GM18858 (cell line): ENCODE measurements at regions not wholly inside any gene's neighbourhood (a gene's known extent, or its start where the extent isn't known, plus 50 kb on each side); places are given as distances from the start of the nearest gene placed in this dataset.
"Not testable (repeated sequence)": the region's sequence is repeated elsewhere in the genome, so short reads cannot be mapped to it uniquely, and the experiment has no call there.

Source experiments
- ATAC-seq: cut with Tn5 transposase; IDR thresholded peaks from one replicate; pipeline ENCODE4 v1.9.1; 2021; ENCODE audit not compliant: unreplicated experiment

DNA sequence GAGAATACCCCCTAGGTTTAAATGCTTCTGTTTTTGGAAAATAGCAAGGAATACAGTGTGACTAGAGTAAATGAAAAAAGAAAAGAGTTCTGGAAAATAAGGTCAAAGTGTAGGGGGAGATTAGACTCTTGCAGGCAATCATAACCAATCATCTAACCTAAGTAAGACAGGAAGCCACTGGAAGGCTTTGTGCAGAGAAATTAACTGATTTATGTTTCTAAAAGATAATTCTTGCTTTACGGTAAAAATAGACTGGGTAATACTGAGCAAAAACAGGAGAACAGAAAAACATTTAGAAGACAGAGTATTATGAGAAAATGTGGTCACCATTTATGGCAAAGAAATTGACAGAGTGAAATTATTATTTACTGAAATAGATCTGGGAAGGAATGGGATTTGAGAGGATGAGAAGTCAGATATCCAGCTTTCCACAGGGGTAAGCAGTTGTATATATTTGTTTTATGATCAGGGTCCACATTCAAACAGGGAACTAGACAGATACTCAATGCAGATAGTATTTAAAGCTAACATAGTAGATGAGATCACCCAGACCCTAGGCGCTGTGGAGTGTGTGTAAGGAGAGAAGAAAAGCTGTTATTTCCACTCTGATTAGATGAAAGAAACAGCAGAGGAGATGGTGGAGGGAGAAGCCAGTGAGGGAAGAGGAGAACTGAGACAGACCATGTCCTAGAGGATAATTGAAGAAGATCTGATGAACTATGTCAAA is 1225.3 kb downstream of the CDH11 start:
- ATAC-seq: no peak

DNA sequence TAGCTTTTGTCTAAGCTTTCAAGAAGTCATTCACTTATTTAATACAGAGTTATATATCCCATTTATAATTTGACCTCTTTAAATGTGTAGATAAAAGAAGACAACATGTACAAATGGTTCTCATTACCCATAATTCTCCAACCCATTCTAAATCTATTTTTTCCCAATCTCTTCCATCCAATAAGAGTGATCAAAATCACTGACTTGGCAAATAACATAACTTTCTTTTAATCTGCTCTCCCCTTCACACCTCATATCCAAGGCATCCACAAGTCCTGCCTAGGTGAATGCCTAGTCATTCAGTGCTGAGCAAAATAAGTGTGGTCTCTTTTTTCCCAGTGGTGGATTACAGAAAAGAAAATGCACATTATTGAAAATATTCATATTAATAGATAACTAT is 1231.1 kb downstream of the CDH11 start:
- ATAC-seq: no peak

DNA sequence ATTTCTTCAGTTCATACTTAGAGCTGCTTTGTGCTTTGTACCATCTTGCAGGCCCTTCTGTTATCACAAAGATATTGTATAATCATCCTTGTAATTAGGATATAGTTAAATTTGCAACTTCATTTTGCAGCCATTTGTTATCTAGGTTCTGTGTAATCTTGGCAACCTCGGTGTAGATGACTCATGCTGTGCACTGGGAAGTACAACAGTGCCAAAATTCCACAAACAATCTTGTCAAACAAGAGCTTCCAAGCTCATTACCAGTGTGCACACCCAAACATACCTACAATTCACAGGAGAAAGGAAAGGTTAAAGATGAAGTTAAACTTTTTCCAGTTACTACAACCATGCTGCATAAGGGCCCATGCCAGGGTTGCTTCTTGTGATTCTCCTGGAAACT is 1231.8 kb downstream of the CDH11 start:
- no peak for ATAC-seq

DNA sequence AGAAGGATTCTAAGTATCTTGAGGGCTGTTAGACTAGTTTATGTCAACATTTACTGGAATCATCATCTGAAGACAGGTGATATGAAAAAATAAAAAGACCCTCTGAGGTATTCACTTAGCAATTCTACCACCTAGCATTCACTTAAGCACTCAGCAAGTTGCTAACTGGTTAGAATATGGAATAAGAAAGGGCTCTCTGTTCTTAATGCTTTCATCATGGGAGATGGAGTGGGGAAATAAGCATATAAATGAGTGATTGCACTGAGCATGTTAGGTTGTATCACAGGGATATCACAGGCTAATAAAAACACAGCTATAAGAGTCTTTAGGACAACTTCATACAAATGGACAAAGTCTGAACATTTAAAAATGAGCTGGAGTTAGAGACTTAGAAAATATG is 1238.8 kb downstream of the CDH11 start:
- no peak for ATAC-seq

DNA sequence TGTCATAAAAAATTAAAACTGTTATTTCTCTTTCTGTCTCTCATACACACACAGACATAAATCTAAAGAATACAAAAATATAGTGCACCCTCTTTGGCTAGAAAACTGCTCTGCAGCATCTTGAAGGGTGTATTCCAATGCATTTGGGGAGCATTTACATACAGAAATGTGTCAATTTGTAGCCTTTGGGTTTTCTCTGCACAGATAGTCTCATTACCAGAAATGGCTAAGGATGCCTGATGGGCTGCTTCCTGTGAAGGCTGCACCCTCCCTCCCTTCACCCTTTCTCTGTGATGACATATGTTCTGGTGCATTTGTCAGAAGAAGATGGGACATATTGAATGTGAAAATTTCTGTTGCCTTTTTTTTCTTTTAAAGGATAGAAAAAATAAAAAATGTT is 1239.3 kb downstream of the CDH11 start:
- no peak for ATAC-seq

DNA sequence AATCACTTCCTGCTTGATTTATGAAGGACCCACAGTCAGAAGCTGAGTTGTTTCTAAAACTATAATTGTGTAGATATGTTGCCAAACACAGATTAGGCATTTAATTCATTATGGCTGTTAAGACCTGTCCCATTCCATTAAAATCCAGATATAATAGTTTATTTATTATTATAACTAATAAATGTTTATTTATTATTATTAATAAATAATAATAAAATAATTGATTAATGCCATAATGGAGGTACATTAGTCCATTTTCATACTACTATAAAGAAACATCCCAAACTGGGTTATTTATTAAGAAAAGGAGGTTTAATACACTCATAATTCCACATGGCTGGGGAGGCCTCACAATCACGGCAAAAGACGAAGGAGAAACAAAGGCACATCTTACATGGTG is 1240.9 kb downstream of the CDH11 start:
- no peak for ATAC-seq

DNA sequence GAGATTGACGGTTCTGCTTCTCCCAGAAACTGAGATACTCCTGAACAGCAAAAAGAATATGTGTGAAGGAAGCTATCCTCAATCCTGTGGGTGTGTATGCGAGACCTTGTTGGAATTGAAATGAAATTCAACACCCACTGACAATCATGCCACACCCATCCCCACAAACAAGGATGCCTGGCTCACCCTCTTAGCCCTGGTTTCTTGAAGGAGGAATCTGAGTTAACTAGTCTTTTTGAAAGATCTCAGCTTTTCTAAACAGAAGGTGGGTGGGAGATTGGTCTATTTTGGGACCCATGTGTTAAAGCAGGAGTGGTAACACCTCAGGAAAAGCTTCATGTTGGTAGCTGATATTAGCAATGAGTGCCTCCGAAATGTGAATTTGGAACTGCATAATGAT is 1244.5 kb downstream of the CDH11 start:
- ATAC-seq: no peak

DNA sequence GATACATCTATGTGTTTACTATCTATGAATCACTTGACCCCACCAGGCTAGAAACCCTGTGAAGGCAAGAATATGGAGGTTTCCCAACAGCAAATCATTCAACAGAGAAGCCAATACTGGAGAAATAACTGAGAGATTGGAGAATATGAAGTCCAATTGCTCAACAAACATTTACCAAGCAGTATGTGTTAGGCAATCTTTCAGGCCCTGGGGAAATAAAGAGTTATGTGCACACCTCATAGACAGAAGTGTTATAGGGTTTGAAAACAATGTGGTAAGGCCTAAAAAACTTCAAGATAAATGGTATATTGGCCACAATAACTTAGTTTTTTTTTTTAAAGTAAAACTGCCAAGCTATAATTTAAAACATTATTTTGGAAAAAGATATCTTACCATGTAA is 1245.8 kb downstream of the CDH11 start:
- ATAC-seq: no peak

DNA sequence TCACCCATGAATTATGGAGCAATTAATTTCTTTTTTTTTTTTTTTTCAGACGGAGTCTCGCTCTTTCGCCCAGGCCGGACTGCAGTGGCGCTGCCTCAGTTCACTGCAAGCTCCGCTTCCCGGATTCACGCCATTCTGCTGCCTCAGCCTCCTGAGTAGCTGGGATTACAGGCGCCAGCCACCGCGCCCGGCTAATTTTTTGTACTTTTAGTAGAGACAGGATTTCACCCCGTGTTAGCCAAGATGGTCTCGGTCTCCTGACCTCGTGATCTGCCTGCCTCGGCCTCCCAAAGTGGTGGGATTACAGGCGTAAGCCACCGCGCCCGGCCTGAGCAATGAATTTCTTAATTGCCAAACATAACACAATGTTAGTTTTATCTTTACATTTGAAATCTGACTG is 1261.2 kb downstream of the CDH11 start:
- not testable (repeated sequence) for ATAC-seq

DNA sequence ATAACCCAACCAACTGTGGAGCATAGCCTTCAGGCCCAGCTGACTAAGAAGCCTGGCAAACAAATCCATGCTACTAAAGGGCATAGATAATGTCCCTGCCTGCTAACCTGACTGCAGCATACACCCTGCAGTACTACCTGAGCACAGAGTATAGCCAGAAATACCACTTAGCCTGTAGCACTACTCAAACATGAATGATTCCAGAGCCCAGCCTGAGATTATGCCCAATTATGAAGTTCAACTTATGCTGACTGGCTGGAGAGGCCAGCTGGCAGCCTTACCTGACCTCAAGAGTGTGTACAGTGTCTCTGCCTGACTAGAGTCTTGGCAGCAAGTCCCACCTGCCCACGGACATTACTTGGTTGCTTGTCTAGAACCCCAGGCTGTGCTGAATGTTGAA is 1265.3 kb downstream of the CDH11 start:
- no peak for ATAC-seq

DNA sequence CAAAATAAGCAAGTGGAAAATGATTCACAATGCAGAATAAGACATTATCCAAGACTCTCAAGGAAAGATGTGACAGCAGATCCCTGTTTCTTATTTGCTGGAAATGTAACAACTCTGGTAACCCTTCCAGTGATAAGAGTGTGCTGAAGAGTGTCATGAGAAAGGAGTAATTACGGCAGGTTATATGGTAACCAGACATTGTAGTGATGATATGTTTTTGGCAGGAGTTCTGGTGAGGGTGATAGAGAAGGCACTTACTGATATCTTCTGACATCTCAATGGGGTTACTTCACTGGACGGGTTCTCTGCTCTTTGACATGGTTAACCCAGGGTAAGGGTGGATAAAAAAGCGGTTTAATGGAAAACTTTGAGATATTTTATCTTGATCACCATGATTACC is 1270.9 kb downstream of the CDH11 start:
- no peak for ATAC-seq

DNA sequence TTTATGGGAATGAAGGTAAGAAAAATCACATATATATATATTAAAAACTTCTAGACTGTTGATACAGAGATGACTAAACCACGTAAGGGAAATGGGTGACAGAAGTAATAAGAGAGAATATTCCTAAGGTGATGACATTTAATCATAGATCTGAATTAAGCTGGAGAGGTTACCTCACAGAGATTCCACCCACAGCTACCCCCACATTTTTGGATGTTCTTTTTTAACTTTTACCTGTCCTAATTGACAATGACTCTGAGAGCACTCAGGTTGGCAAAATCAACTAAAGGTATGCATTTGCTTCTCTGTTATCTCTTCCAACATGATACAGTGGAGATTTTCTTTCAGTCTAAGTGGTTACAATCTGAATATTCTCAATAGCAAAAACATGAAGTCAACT is 1280.6 kb downstream of the CDH11 start:
- ATAC-seq: no peak

DNA sequence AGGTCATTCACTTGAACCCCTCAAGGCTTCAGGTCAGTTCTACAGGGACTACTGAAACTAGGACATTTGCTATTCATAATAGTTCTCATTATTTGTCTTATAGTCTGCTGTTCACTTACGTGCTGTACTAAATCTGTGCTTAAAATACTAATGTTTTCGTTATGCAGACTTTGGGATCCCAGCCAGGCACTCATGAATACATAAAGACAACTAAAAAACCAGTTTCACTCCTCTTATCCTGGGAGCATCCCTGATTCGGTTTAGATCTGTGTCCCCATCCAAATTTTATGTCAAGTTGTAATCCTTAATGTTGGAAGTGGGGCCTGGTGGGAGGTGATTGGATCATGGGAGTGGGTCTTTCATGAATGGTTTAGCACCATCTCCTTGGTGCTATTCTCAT is 1291.8 kb downstream of the CDH11 start:
- ATAC-seq: no peak

DNA sequence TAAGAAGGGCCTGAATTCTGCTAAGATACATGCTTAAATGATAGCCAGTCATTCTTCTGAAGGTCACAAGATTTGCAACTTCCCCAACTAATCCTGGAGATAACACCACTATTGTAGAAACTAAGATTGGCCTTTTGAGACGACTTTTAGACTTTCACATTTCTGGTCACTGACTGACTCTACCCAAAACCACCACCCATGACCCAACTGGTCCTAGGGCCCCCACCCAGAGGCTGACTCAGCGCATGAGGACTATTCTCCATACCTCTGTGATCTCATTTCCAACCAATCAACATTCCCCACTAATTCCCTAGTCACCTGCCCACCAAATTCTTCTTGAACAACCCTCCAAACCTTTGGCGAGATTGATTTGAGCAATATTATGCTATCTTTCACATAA is 1299.0 kb downstream of the CDH11 start:
- ATAC-seq: no peak

DNA sequence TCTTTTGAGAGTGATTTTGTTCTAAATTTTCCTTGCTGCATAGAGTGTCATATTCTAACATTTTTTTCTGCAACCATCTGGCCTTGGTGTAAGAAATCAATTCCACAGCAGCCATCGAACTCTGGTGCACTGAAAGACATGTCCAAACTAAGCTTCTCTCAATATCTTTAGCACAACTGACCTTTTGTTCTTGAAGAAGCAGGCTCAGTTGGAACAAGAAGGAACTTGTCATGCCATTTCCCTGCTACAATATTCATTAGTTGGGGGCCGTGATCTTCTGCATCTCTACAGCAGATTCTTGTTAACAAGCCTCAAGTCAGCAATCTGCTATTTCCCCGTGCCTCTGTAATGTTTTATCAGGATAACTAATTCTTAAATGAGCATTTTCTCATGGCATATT is 1305.6 kb downstream of the CDH11 start:
- ATAC-seq: no peak

DNA sequence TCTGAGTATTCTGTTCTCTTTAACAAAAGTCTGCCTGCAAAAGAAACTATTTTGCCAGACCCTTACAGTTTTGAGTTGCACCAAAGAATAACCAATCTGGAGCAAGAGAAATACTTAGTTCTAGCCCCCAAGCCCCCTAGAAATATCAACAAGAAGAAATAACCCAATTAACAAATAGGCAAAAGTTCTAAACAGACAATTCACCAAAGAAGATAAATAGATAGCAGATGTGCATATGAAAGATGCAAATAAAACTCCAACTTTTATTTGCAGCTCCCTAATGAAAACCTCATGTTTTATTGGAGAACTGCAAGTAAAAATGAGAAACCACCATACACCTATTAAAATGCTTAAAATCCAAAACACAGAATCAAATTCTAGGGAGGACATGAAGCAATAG is 1308.0 kb downstream of the CDH11 start:
- ATAC-seq: no peak

DNA sequence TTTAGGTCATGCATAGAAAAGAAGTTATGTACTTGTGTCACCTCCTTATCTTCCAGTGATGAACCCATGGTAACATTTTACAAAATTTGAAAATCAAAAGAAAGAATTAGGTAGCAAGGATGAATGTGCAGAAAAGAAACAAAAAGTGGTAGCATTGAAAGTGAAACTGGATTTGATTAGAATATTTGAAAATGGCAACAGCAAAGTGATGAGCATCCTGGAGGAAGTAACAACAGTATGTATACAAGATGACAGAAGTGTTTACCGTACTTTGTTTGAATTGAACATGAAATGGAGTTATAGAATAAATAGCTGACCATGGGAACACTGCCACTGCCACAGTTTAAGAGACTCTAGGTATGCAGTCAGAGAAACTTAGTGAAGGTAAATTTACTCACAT is 1313.1 kb downstream of the CDH11 start:
- no peak for ATAC-seq

DNA sequence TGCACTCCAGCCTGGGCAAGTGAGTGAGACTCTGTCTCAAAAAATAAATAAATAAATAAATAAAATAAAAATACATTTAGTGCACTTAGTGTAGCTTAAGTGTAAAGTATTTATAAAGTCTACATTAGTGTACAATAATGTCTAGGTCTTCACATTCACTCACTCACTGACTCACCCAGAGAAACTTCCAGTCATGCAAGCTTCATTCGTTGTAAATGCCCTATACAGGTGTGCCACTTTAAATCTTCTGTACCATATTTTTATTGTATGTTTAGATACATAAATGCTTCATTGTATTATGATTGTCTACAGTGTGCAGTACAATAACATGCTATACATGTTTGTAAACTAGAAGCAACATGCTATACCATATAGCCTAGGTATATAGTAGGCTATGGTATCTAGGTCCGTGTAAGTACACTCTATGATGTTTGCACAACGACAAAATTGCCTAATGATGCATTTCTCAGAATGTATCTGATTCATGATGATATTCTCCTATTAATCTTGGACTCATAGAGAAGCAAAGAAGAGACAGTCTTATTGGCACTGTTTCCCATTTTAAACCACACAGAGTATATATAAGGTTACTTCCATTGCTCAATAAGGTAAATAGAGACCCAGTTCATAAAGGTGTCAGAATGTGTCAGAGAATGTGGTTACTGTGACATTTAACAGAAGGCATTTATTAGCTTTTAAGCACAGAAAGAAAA is 1314.9 kb downstream of the CDH11 start:
- no peak for ATAC-seq

DNA sequence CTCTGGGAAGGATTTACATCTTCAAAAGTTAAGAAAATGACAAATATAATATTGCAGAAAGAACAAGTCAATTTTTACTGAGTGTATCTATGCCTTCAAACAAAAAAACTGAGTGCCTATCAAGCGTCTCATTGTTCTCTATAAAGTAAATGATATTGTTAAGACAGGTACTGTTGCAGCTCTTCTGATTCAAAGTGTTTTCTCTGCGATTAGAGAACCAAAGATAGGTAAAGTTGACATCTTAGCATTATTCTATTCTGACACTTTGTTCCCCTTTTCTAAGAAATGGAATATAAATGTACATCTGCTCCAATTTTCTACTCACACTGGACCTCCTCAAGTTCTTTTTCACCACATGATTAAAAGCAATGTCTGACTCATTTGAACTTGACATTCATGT is 1317.7 kb downstream of the CDH11 start:
- no peak for ATAC-seq

DNA sequence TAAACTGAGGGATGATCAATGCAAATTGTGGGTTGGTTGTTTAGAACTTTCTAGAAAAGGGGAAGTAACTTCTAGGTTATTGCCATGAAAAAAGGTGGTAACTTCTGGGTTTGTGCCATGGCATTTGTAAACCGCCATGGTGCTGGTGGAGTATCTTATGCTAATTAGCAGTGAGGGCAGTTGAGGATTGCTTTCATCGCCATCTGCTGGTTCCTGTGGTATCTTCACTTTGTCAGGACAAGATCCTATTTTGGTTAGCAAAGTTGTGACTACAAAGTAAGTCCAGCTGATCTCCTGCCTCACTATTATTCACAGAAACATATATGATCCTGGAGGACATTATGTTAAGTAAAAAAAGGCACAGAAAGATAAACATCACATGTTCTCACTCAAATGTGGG is 1332.3 kb downstream of the CDH11 start:
- ATAC-seq: no peak

DNA sequence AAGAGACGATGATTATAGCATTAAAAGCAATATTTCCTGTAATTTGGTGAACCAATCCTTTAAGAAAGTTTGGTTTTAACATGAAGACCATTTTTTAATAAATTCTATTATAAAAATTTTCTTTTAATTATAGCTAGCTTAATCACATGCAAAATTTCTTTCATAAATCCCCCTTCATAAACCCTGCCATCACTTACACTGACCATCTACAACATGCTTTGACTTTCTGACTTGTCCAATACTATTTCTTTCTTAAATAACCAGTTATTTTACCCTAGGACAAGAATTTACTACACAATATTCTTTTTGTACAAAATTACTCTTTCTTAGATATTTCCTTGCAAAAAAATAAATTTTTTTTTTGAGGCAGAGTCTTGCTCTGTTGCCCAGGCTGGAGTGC is 1334.8 kb downstream of the CDH11 start:
- ATAC-seq: no peak

DNA sequence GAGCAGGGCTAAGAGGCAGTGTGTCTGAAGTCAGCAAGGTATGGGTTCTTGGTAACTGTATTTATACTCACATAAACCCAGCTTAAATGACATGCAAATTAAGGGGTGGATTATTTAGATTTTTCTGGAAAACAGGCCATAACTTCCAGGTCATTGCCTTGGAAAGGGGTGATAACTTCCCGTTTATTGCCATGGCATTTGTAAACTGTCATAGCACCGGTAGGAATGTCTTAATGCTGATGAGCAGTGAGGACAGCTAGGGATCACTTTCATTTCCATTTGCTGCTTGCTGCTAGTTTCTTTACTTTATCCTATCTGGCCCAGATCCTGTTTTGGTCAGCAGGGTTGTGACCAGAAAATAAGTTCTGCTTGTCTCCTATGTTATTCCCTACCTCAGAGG is 1336.7 kb downstream of the CDH11 start:
- no peak for ATAC-seq

DNA sequence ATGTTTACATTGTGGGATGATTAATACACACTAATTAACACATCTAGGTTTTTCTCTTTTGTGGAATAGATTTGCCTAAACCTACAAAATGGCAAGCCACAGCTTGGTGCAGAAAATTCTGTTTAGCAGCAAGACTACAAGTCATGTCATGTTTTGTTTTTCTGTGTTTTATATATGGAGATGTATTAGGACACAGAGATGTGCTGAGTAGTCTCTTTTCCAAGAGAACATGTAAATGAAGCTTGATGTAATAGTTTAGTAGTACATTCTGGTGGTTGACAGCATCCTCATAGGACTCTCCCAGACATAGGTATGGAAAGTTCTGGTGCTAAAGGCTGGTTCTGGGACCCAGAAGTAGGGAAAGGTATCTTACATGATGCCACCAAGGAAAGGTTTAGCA is 1345.4 kb downstream of the CDH11 start:
- ATAC-seq: no peak
